ENCODE measurements at regions not wholly inside any gene's neighbourhood (a gene's known extent, or its start where the extent isn't known, plus 50 kb on each side); places are given as distances from the start of the nearest gene placed in this dataset.

DNA sequence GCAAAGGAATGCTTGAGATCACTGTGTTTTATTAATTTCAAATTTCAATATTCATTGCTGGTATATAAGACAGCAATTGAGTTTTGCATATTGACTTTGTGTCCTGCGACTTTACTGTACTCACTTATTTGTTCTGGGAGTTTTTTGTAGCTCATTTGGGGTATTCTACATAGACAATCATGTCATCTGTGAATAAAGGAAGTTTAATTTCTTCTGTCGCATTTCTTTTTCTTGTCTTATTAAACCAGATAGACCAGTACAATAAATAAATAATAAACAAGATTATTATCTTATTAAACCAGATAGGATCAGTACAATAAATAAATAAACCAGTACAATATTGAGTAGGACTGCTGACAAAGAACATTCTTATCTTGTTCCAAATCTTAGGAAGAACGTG lies 448.2 kb downstream of the RPS24 start:
- TF ChIP-seq POLR2A (IDR thresholded peaks at IDR 0.05; ENCODE audit: borderline replicate concordance, extremely low read depth, insufficient read depth, insufficient read length) (no peak), CTCF (IDR thresholded peaks at IDR 0.05 in 2 of 3, conservative IDR thresholded peaks at IDR 0.05 in 1 of 3; ENCODE audit: borderline replicate concordance in 1 of 3, insufficient read depth in 1 of 3, low read depth in 2 of 3, low read length in 2 of 3) (no peak), RAD21 (IDR thresholded peaks at IDR 0.05; ENCODE audit: low read depth) (no peak), TCF7L2 (IDR thresholded peaks at IDR 0.05; ENCODE audit: borderline replicate concordance, extremely low read depth, insufficient read depth, insufficient read length) (no peak), EZH2 (IDR thresholded peaks at IDR 0.05) (no peak), SIN3A (IDR thresholded peaks at IDR 0.05; ENCODE audit: low read depth) (no peak), POLR2AphosphoS5 (IDR thresholded peaks at IDR 0.05; ENCODE audit: low read depth, low read length) (no peak), ZFX (IDR thresholded peaks at IDR 0.05) (no peak), CEBPB (IDR thresholded peaks at IDR 0.05; ENCODE audit: low read depth) (no peak), EZH2phosphoT487 (IDR thresholded peaks at IDR 0.05; ENCODE audit: borderline replicate concordance) (no peak), SP1 (IDR thresholded peaks at IDR 0.05; ENCODE audit: low read depth) (no peak)

Data from HCT116 (cell line).